Osteoblast (primary cell): ENCODE measurements at regions not wholly inside any gene's neighbourhood (a gene's known extent, or its start where the extent isn't known, plus 50 kb on each side); places are given as distances from the start of the nearest gene placed in this dataset.
"Not testable (repeated sequence)": the region's sequence is repeated elsewhere in the genome, so short reads cannot be mapped to it uniquely, and the experiment has no call there.

ENCODE experiments used
- DNase-seq: peaks from one replicate; pipeline ENCODE4 v3.0.0; 2011; ENCODE audit warnings: low spot score, mixed read lengths; ENCODE audit not compliant: insufficient read length; ENCODE audit errors: missing footprints
- H2AFZ ChIP-seq: 2 replicates; pipeline ENCODE4 v1.6.0; 2011; ENCODE audit warnings: mild to moderate bottlenecking, low read length
- H3K27ac ChIP-seq: 2 replicates; pipeline ENCODE4 v1.5.1; 2011; ENCODE audit warnings: mild to moderate bottlenecking, low read depth, low read length, moderate library complexity
- H3K27me3 ChIP-seq: 2 replicates; pipeline ENCODE4 v1.6.0; 2012; ENCODE audit warnings: mild to moderate bottlenecking, control low read depth, inconsistent platforms, low read length, moderate library complexity; ENCODE audit not compliant: insufficient read depth
- H3K36me3 ChIP-seq: 2 replicates; pipeline ENCODE4 v1.5.1; 2011; ENCODE audit warnings: mild to moderate bottlenecking, low read length, control low read depth, moderate library complexity; ENCODE audit not compliant: insufficient read depth
- H3K4me1 ChIP-seq: 2 replicates; pipeline ENCODE4 v1.5.1; 2011; ENCODE audit warnings: mild to moderate bottlenecking, low read length, control low read depth, moderate library complexity; ENCODE audit not compliant: insufficient read depth
- H3K4me2 ChIP-seq: 2 replicates; pipeline ENCODE4 v1.6.0; 2011; ENCODE audit warnings: mild to moderate bottlenecking, low read length; ENCODE audit not compliant: insufficient read depth
- H3K4me3 ChIP-seq: fragments of 200-600 bp; sonication (generic); 3 replicates; pipeline ENCODE4 v1.5.1; 2012; ENCODE audit warnings: mild to moderate bottlenecking, low read length, inconsistent platforms; ENCODE audit not compliant: insufficient read depth
- H3K79me2 ChIP-seq: 2 replicates; pipeline ENCODE4 v1.6.0; 2012; ENCODE audit warnings: mild to moderate bottlenecking, low read length, control low read depth, inconsistent platforms; ENCODE audit not compliant: insufficient read depth
- H3K9me3 ChIP-seq: 2 replicates; pipeline ENCODE4 v1.5.1; 2011; ENCODE audit warnings: low read depth, low read length, control low read depth
- H4K20me1 ChIP-seq: 2 replicates; pipeline ENCODE4 v1.6.0; 2012; ENCODE audit warnings: mild to moderate bottlenecking, low read length, control low read depth; ENCODE audit not compliant: insufficient read depth
- CTCF ChIP-seq: IDR thresholded peaks from 2 replicates; pipeline ENCODE4 v1.5.1; 2011; ENCODE audit warnings: mild to moderate bottlenecking, low read depth, low read length, moderate library complexity; ENCODE audit errors: extremely low read depth

- no peak for TF ChIP-seq CTCF
Observed at GRCh38 chr17:31608659-31609254, 217.3 kb downstream of the RAB11FIP4 start.

GRCh38 chr17:31605761-31606160, 214.3 kb downstream of the RAB11FIP4 start:
- no peaks in the 10 kb centered on the region for H4K20me1 ChIP-seq
- H2AFZ ChIP-seq, result no peak overlapping the region
- H3K9me3 ChIP-seq, result no peaks in the 10 kb centered on the region
- H3K36me3 ChIP-seq, result peaks cover 12% of the 10 kb centered on the region
- H3K4me3 ChIP-seq, result no peak overlapping the region
- H3K4me2 ChIP-seq, result no peak overlapping the region
- H3K4me1 ChIP-seq, result no peaks in the 10 kb centered on the region
- peak; percentile 85 for DNase-seq
- TF ChIP-seq CTCF, result no peak
- no peak overlapping the region for H3K27ac ChIP-seq
- H3K79me2 ChIP-seq, result peaks cover 4% of the 10 kb centered on the region
- H3K27me3 ChIP-seq, result no peaks in the 10 kb centered on the region

More at GRCh38 chr17:31608659-31609254, 217.3 kb downstream of the RAB11FIP4 start:
- Histone ChIP-seq H3K79me2 (no peaks in the 10 kb centered on the region), H3K4me1 (no peaks in the 10 kb centered on the region), H3K4me3 (no peak overlapping the region), H3K36me3 (peaks cover 24% of the 10 kb centered on the region), H3K27ac (no peak overlapping the region), H4K20me1 (no peaks in the 10 kb centered on the region), H3K9me3 (no peaks in the 10 kb centered on the region), H3K27me3 (no peaks in the 10 kb centered on the region), H3K4me2 (no peak overlapping the region), H2AFZ (no peak overlapping the region)
- DNase-seq, result no peak

GRCh38 chr17:31604936-31605335, 213.5 kb downstream of the RAB11FIP4 start:
- Histone ChIP-seq H2AFZ (no peak overlapping the region), H3K36me3 (peaks cover 12% of the 10 kb centered on the region), H3K4me2 (no peak overlapping the region), H3K27me3 (no peaks in the 10 kb centered on the region), H3K79me2 (peaks cover 4% of the 10 kb centered on the region), H4K20me1 (no peaks in the 10 kb centered on the region), H3K27ac (no peak overlapping the region), H3K9me3 (no peaks in the 10 kb centered on the region), H3K4me1 (no peaks in the 10 kb centered on the region), H3K4me3 (no peak overlapping the region)
- DNase-seq, result peak; percentile 17
- TF ChIP-seq CTCF, result no peak

GRCh38 chr17:31600144-31600543, 208.7 kb downstream of the RAB11FIP4 start:
- H4K20me1 ChIP-seq, H3K4me2 ChIP-seq, H3K4me3 ChIP-seq, H3K27ac ChIP-seq, H2AFZ ChIP-seq, H3K27me3 ChIP-seq, H3K9me3 ChIP-seq: not testable (repeated sequence)
- Histone ChIP-seq H3K4me1 (peaks cover 43% of the 10 kb centered on the region), H3K36me3 (peaks cover 32% of the 10 kb centered on the region), H3K79me2 (peaks cover 17% of the 10 kb centered on the region)
- peak; percentile 60 for DNase-seq
